HG03095 (cell line): ENCODE measurements at regions not wholly inside any gene's neighbourhood (a gene's known extent, or its start where the extent isn't known, plus 50 kb on each side); places are given as distances from the start of the nearest gene placed in this dataset.

ENCODE experiments used
- ATAC-seq: cut with Tn5 transposase; IDR thresholded peaks from one replicate; pipeline ENCODE4 v1.9.1; 2021; ENCODE audit warnings: moderate library complexity; ENCODE audit not compliant: unreplicated experiment

GRCh38 chr5:87885758-87886157, 382.9 kb downstream of the TMEM161B start:
- ATAC-seq = no peak

- no peak for ATAC-seq
Measured at GRCh38 chr5:87877495-87877894, 391.1 kb downstream of the TMEM161B start.

- no peak for ATAC-seq
Measured at GRCh38 chr5:87877023-87877422, 391.6 kb downstream of the TMEM161B start.

GRCh38 chr5:87876616-87877015, 392.0 kb downstream of the TMEM161B start:
- ATAC-seq = no peak

GRCh38 chr5:87872986-87873385, 395.7 kb downstream of the TMEM161B start:
- ATAC-seq = no peak

GRCh38 chr5:87868792-87869191, 399.9 kb downstream of the TMEM161B start:
- no peak for ATAC-seq

- no peak for ATAC-seq
Measured at GRCh38 chr5:87867281-87867680, 401.4 kb downstream of the TMEM161B start.

GRCh38 chr5:87853541-87853940, 415.1 kb downstream of the TMEM161B start:
- ATAC-seq = no peak

- ATAC-seq = no peak
Measured at GRCh38 chr5:87851603-87852002, 417.0 kb downstream of the TMEM161B start.

- no peak for ATAC-seq
Measured at GRCh38 chr5:87850843-87851242, 417.8 kb downstream of the TMEM161B start.

- ATAC-seq = no peak
Measured at GRCh38 chr5:87845734-87846133, 422.9 kb downstream of the TMEM161B start.

GRCh38 chr5:87844866-87845265, 423.8 kb downstream of the TMEM161B start:
- no peak for ATAC-seq

- no peak for ATAC-seq
Measured at GRCh38 chr5:87844449-87844848, 424.2 kb downstream of the TMEM161B start.

- ATAC-seq = no peak
Measured at GRCh38 chr5:87836696-87837095, 424.0 kb upstream of the CCNH start.

- ATAC-seq = no peak
Measured at GRCh38 chr5:87831499-87831898, 418.8 kb upstream of the CCNH start.

GRCh38 chr5:87829217-87829551, 416.5 kb upstream of the CCNH start:
- no peak for ATAC-seq

GRCh38 chr5:87828545-87829216, 416.0 kb upstream of the CCNH start:
- ATAC-seq = no peak

- ATAC-seq = no peak
Measured at GRCh38 chr5:87827539-87827938, 414.8 kb upstream of the CCNH start.

- ATAC-seq = no peak
Measured at GRCh38 chr5:87826507-87826906, 413.8 kb upstream of the CCNH start.

- ATAC-seq = no peak
Measured at GRCh38 chr5:87825583-87825982, 412.9 kb upstream of the CCNH start.

GRCh38 chr5:87807783-87808182, 395.1 kb upstream of the CCNH start:
- ATAC-seq = no peak

GRCh38 chr5:87803352-87803751, 390.6 kb upstream of the CCNH start:
- ATAC-seq = no peak

- no peak for ATAC-seq
Measured at GRCh38 chr5:87791869-87792268, 379.1 kb upstream of the CCNH start.
